ENCODE measurements at regions not wholly inside any gene's neighbourhood (a gene's known extent, or its start where the extent isn't known, plus 50 kb on each side); places are given as distances from the start of the nearest gene placed in this dataset.

DNA sequence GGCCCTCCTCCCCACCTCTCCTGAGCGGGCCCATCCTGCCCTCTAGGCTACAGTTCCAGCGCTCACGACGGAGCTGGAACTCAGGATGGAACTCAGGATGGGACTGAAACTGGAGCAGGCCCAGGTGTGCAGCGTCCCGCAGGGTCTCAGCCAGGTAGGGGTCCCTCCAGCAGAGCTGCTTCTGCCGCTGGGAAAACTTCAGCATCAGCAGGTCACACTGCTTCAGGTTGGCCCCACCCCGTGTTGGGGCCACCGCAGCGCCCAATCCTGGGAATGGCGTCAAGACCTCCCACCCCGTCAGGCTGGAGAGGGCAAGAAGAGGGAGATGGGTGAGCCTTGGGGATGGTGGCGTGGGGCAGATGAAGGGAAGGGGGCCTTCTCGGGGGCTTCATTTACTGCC lies 62.6 kb upstream of the TMEM97 start:
- TF ChIP-seq, protein P1, sequence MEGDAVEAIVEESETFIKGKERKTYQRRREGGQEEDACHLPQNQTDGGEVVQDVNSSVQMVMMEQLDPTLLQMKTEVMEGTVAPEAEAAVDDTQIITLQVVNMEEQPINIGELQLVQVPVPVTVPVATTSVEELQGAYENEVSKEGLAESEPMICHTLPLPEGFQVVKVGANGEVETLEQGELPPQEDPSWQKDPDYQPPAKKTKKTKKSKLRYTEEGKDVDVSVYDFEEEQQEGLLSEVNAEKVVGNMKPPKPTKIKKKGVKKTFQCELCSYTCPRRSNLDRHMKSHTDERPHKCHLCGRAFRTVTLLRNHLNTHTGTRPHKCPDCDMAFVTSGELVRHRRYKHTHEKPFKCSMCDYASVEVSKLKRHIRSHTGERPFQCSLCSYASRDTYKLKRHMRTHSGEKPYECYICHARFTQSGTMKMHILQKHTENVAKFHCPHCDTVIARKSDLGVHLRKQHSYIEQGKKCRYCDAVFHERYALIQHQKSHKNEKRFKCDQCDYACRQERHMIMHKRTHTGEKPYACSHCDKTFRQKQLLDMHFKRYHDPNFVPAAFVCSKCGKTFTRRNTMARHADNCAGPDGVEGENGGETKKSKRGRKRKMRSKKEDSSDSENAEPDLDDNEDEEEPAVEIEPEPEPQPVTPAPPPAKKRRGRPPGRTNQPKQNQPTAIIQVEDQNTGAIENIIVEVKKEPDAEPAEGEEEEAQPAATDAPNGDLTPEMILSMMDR (IDR thresholded peaks at IDR 0.05) = no peak
- TF ChIP-seq POLR2A (IDR thresholded peaks at IDR 0.05) = no peak

All from prostate gland (tissue), 2 donors.